PFSK-1 (cell line): ENCODE measurements at regions not wholly inside any gene's neighbourhood (a gene's known extent, or its start where the extent isn't known, plus 50 kb on each side); places are given as distances from the start of the nearest gene placed in this dataset.

Experiments used
- SIN3A ChIP-seq: IDR thresholded peaks from 2 replicates; pipeline ENCODE4 v1.6.1; 2012; ENCODE audit warnings: mild to moderate bottlenecking, low read length, moderate library complexity, borderline replicate concordance; ENCODE audit not compliant: insufficient read depth
- TAF1 ChIP-seq: IDR thresholded peaks from 2 replicates; pipeline ENCODE4 v1.6.1; 2012; ENCODE audit warnings: low read length, control low read depth, borderline replicate concordance; ENCODE audit not compliant: insufficient read depth

DNA sequence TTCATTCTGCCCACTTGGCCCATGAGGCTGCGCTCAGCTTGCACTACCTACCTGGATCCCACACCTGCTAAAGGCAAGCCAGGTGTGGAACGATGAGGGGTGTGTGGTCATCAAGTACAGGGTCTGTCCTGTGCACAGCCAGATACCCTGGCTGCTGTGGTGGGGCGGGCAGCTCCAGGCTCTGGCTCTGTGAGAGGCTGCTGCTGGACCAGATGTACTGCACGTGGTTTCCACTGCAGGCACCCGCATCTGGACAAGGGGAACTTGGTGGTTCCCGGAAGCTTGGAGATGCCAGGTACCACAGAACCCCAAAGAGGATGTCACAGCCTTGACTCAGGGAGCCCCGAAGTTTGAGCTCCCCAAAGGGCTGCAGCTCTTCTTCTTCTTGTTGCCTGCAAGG, 68.1 kb upstream of the ZNF804A start:
- TF ChIP-seq SIN3A (no peak), TAF1 (no peak)
